SK-MEL-5 (cell line): ENCODE measurements at regions not wholly inside any gene's neighbourhood (a gene's known extent, or its start where the extent isn't known, plus 50 kb on each side); places are given as distances from the start of the nearest gene placed in this dataset.
"Not testable (repeated sequence)": the region's sequence is repeated elsewhere in the genome, so short reads cannot be mapped to it uniquely, and the experiment has no call there.

Source experiments
- DNase-seq: peaks from one replicate; pipeline ENCODE4 v3.0.0-alpha.2; 2016; ENCODE audit warnings: low read depth, low spot score
- in situ Hi-C: cut with HindIII; loops from 2 replicates; pipeline ENCODE4 v1.10.0; 2016; ENCODE audit warnings: low sequenced_read_pairs, high pct_unique_total_duplicates, low pct_unique_long_range_greater_than_20kb

GRCh38 chr5:63032343-63032742 lies 453.7 kb downstream of the LRRC70 start:
- DNase-seq = no peak
- in situ Hi-C loops = no loop called here

GRCh38 chr5:63029891-63030290 lies 451.3 kb downstream of the LRRC70 start:
- in situ Hi-C loops = no loop called here
- DNase-seq = no peak

- in situ Hi-C loops = no loop called here
- DNase-seq = no peak
Measured at GRCh38 chr5:63025679-63026078, 447.1 kb downstream of the LRRC70 start.

- in situ Hi-C loops = no loop called here
- DNase-seq = no peak
Measured at GRCh38 chr5:63022403-63022802, 443.8 kb downstream of the LRRC70 start.

- no peak for DNase-seq
- in situ Hi-C loops = no loop called here
Measured at GRCh38 chr5:63011158-63011557, 432.5 kb downstream of the LRRC70 start.

- DNase-seq = no peak
- in situ Hi-C loops = no loop called here
Measured at GRCh38 chr5:63008195-63008594, 429.6 kb downstream of the LRRC70 start.

GRCh38 chr5:62994842-62995241 lies 416.2 kb downstream of the LRRC70 start:
- DNase-seq, in situ Hi-C loops: not testable (repeated sequence)

GRCh38 chr5:62985749-62986148 lies 407.1 kb downstream of the LRRC70 start:
- no peak for DNase-seq
- in situ Hi-C loops = no loop called here

- DNase-seq = no peak
- in situ Hi-C loops = no loop called here
Measured at GRCh38 chr5:62982348-62982747, 403.7 kb downstream of the LRRC70 start.

GRCh38 chr5:62980884-62981283 lies 402.3 kb downstream of the LRRC70 start:
- no peak for DNase-seq
- in situ Hi-C loops = no loop called here

GRCh38 chr5:62979472-62979871 lies 400.9 kb downstream of the LRRC70 start:
- in situ Hi-C loops = no loop called here
- no peak for DNase-seq

GRCh38 chr5:62977661-62978060 lies 399.0 kb downstream of the LRRC70 start:
- no peak for DNase-seq
- in situ Hi-C loops = no loop called here

GRCh38 chr5:62974623-62975022 lies 396.0 kb downstream of the LRRC70 start:
- no peak for DNase-seq
- in situ Hi-C loops = no loop called here

GRCh38 chr5:62969409-62970120 lies 390.9 kb downstream of the LRRC70 start:
- DNase-seq = no peak
- in situ Hi-C loops = no loop called here

- in situ Hi-C loops = no loop called here
- no peak for DNase-seq
Measured at GRCh38 chr5:62964428-62964827, 385.8 kb downstream of the LRRC70 start.

- no peak for DNase-seq
- in situ Hi-C loops = no loop called here
Measured at GRCh38 chr5:62960781-62961180, 382.2 kb downstream of the LRRC70 start.

GRCh38 chr5:62956597-62956996 lies 378.0 kb downstream of the LRRC70 start:
- in situ Hi-C loops = no loop called here

GRCh38 chr5:62954578-62954977 lies 376.0 kb downstream of the LRRC70 start:
- in situ Hi-C loops = no loop called here

More at GRCh38 chr5:62956597-62956996, 378.0 kb downstream of the LRRC70 start:
- no peak for DNase-seq

GRCh38 chr5:62948301-62948700 lies 369.7 kb downstream of the LRRC70 start:
- DNase-seq = no peak
- in situ Hi-C loops = no loop called here

More at GRCh38 chr5:62954578-62954977, 376.0 kb downstream of the LRRC70 start:
- no peak for DNase-seq

- in situ Hi-C loops = no loop called here
- DNase-seq = no peak
Measured at GRCh38 chr5:62942384-62942783, 363.8 kb downstream of the LRRC70 start.
